ENCODE measurements at regions not wholly inside any gene's neighbourhood (a gene's known extent, or its start where the extent isn't known, plus 50 kb on each side); places are given as distances from the start of the nearest gene placed in this dataset.

GRCh38 chr5:6273749-6274148, 104.6 kb downstream of the MED10 start:
- H2BK5ac ChIP-seq (ENCODE audit: low read length), result no peak overlapping the region
- H3K23ac ChIP-seq (ENCODE audit: low read length), result no peak overlapping the region
- H3K4me3 ChIP-seq (ENCODE audit: low read length), result no peak overlapping the region
- H3K4me1 ChIP-seq (ENCODE audit: control insufficient read depth, low read depth, low read length), result no peaks in the 10 kb centered on the region
- no peaks in the 10 kb centered on the region for H3K36me3 ChIP-seq (ENCODE audit: control insufficient read depth, insufficient read depth, low read length)
- no peak overlapping the region for H2AK5ac ChIP-seq (ENCODE audit: low read length)
- H2BK15ac ChIP-seq (replicated peaks; ENCODE audit: low read depth), result no peak overlapping the region
- H3K79me2 ChIP-seq (ENCODE audit: control insufficient read depth, insufficient read depth, low read length), result no peaks in the 10 kb centered on the region
- H2BK120ac ChIP-seq (ENCODE audit: low read depth, low read length), result no peak overlapping the region
- H3K18ac ChIP-seq (ENCODE audit: low read length), result no peak overlapping the region
- no peaks in the 10 kb centered on the region for H3K79me1 ChIP-seq (ENCODE audit: low read length)
- no peak overlapping the region for H3K9ac ChIP-seq (ENCODE audit: low read length)
- H3K4me2 ChIP-seq (ENCODE audit: low read length), result no peak overlapping the region
- DNase-seq, result no peak
- no peaks in the 10 kb centered on the region for H3K27me3 ChIP-seq (ENCODE audit: insufficient read depth, low read length, poor library complexity)
- no CpG with 5 or more reads among the region's 4 CpGs for WGBS (ENCODE audit: extremely low coverage, insufficient coverage, low lambda C conversion rate)
- H3K56ac ChIP-seq (ENCODE audit: low read length), result no peak overlapping the region
- no peak overlapping the region for H3K27ac ChIP-seq (ENCODE audit: low read depth, low read length)
- no peak overlapping the region for H4K5ac ChIP-seq (ENCODE audit: low read length)
- H3K4ac ChIP-seq (ENCODE audit: low read depth, low read length), result no peak overlapping the region
- H4K8ac ChIP-seq (ENCODE audit: low read depth, low read length), result no peak overlapping the region

GRCh38 chr5:6273090-6273735, 105.1 kb downstream of the MED10 start:
- Histone ChIP-seq H3K9ac (ENCODE audit: low read length) (no peak overlapping the region), H3K23ac (ENCODE audit: low read length) (no peak overlapping the region), H4K5ac (ENCODE audit: low read length) (no peak overlapping the region), H3K79me1 (ENCODE audit: low read length) (no peaks in the 10 kb centered on the region), H3K18ac (ENCODE audit: low read length) (no peak overlapping the region), H3K27me3 (ENCODE audit: insufficient read depth, low read length, poor library complexity) (no peaks in the 10 kb centered on the region), H3K27ac (ENCODE audit: low read depth, low read length) (no peak overlapping the region), H2BK5ac (ENCODE audit: low read length) (no peak overlapping the region), H3K4ac (ENCODE audit: low read depth, low read length) (no peak overlapping the region), H2BK120ac (ENCODE audit: low read depth, low read length) (no peak overlapping the region), H3K4me2 (ENCODE audit: low read length) (no peak overlapping the region), H4K8ac (ENCODE audit: low read depth, low read length) (no peak overlapping the region), H3K56ac (ENCODE audit: low read length) (no peak overlapping the region), H2AK5ac (ENCODE audit: low read length) (no peak overlapping the region), H3K36me3 (ENCODE audit: control insufficient read depth, insufficient read depth, low read length) (no peaks in the 10 kb centered on the region), H3K4me3 (ENCODE audit: low read length) (no peak overlapping the region), H3K4me1 (ENCODE audit: control insufficient read depth, low read depth, low read length) (no peaks in the 10 kb centered on the region), H2BK15ac (replicated peaks; ENCODE audit: low read depth) (no peak overlapping the region), H3K79me2 (ENCODE audit: control insufficient read depth, insufficient read depth, low read length) (no peaks in the 10 kb centered on the region)
- no peak for DNase-seq
- no CpG with 5 or more reads among the region's 10 CpGs for WGBS (ENCODE audit: extremely low coverage, insufficient coverage, low lambda C conversion rate)

- Histone ChIP-seq H3K56ac (ENCODE audit: low read length) (no peak overlapping the region), H3K79me1 (ENCODE audit: low read length) (no peaks in the 10 kb centered on the region), H3K4ac (ENCODE audit: low read depth, low read length) (no peak overlapping the region), H3K36me3 (ENCODE audit: control insufficient read depth, insufficient read depth, low read length) (no peaks in the 10 kb centered on the region), H3K18ac (ENCODE audit: low read length) (no peak overlapping the region), H3K27ac (ENCODE audit: low read depth, low read length) (no peak overlapping the region), H3K4me1 (ENCODE audit: control insufficient read depth, low read depth, low read length) (no peaks in the 10 kb centered on the region), H3K27me3 (ENCODE audit: insufficient read depth, low read length, poor library complexity) (no peaks in the 10 kb centered on the region), H3K9ac (ENCODE audit: low read length) (no peak overlapping the region), H4K8ac (ENCODE audit: low read depth, low read length) (no peak overlapping the region), H3K4me3 (ENCODE audit: low read length) (no peak overlapping the region), H3K79me2 (ENCODE audit: control insufficient read depth, insufficient read depth, low read length) (no peaks in the 10 kb centered on the region), H2BK120ac (ENCODE audit: low read depth, low read length) (no peak overlapping the region), H3K4me2 (ENCODE audit: low read length) (no peak overlapping the region), H3K23ac (ENCODE audit: low read length) (no peak overlapping the region), H2AK5ac (ENCODE audit: low read length) (no peak overlapping the region), H2BK15ac (replicated peaks; ENCODE audit: low read depth) (no peak overlapping the region), H2BK5ac (ENCODE audit: low read length) (no peak overlapping the region), H4K5ac (ENCODE audit: low read length) (no peak overlapping the region)
- WGBS (ENCODE audit: extremely low coverage, insufficient coverage, low lambda C conversion rate), result no CpG with 5 or more reads among the region's 7 CpGs
- no peak for DNase-seq
Measured at GRCh38 chr5:6269925-6270324, 108.4 kb downstream of the MED10 start.

- Histone ChIP-seq H4K8ac (ENCODE audit: low read depth, low read length) (no peak overlapping the region), H3K4me3 (ENCODE audit: low read length) (no peak overlapping the region), H3K56ac (ENCODE audit: low read length) (no peak overlapping the region), H3K9ac (ENCODE audit: low read length) (no peak overlapping the region), H2BK120ac (ENCODE audit: low read depth, low read length) (no peak overlapping the region), H3K4me1 (ENCODE audit: control insufficient read depth, low read depth, low read length) (no peaks in the 10 kb centered on the region), H3K36me3 (ENCODE audit: control insufficient read depth, insufficient read depth, low read length) (no peaks in the 10 kb centered on the region), H3K27ac (ENCODE audit: low read depth, low read length) (no peak overlapping the region), H3K23ac (ENCODE audit: low read length) (no peak overlapping the region), H3K79me2 (ENCODE audit: control insufficient read depth, insufficient read depth, low read length) (no peaks in the 10 kb centered on the region), H3K27me3 (ENCODE audit: insufficient read depth, low read length, poor library complexity) (no peaks in the 10 kb centered on the region), H4K5ac (ENCODE audit: low read length) (no peak overlapping the region), H3K79me1 (ENCODE audit: low read length) (no peaks in the 10 kb centered on the region), H2BK15ac (replicated peaks; ENCODE audit: low read depth) (no peak overlapping the region), H2BK5ac (ENCODE audit: low read length) (no peak overlapping the region), H3K18ac (ENCODE audit: low read length) (no peak overlapping the region), H3K4me2 (ENCODE audit: low read length) (no peak overlapping the region), H2AK5ac (ENCODE audit: low read length) (no peak overlapping the region), H3K4ac (ENCODE audit: low read depth, low read length) (no peak overlapping the region)
- no CpG with 5 or more reads among the region's 3 CpGs for WGBS (ENCODE audit: extremely low coverage, insufficient coverage, low lambda C conversion rate)
- no peak for DNase-seq
Measured at GRCh38 chr5:6266671-6267197, 111.6 kb downstream of the MED10 start.

- H3K23ac ChIP-seq (ENCODE audit: low read length), result no peak overlapping the region
- H2AK5ac ChIP-seq (ENCODE audit: low read length), result no peak overlapping the region
- H2BK5ac ChIP-seq (ENCODE audit: low read length), result no peak overlapping the region
- no peak for DNase-seq
- H3K36me3 ChIP-seq (ENCODE audit: control insufficient read depth, insufficient read depth, low read length), result no peaks in the 10 kb centered on the region
- no peak overlapping the region for H3K4me3 ChIP-seq (ENCODE audit: low read length)
- no peak overlapping the region for H3K4ac ChIP-seq (ENCODE audit: low read depth, low read length)
- H3K27ac ChIP-seq (ENCODE audit: low read depth, low read length), result no peak overlapping the region
- no peak overlapping the region for H3K18ac ChIP-seq (ENCODE audit: low read length)
- no peak overlapping the region for H3K56ac ChIP-seq (ENCODE audit: low read length)
- no peak overlapping the region for H2BK120ac ChIP-seq (ENCODE audit: low read depth, low read length)
- no peak overlapping the region for H2BK15ac ChIP-seq (replicated peaks; ENCODE audit: low read depth)
- no peaks in the 10 kb centered on the region for H3K27me3 ChIP-seq (ENCODE audit: insufficient read depth, low read length, poor library complexity)
- H3K4me1 ChIP-seq (ENCODE audit: control insufficient read depth, low read depth, low read length), result no peaks in the 10 kb centered on the region
- no peak overlapping the region for H4K5ac ChIP-seq (ENCODE audit: low read length)
- H3K9ac ChIP-seq (ENCODE audit: low read length), result no peak overlapping the region
- no peak overlapping the region for H3K4me2 ChIP-seq (ENCODE audit: low read length)
- H4K8ac ChIP-seq (ENCODE audit: low read depth, low read length), result no peak overlapping the region
- no peaks in the 10 kb centered on the region for H3K79me1 ChIP-seq (ENCODE audit: low read length)
- H3K79me2 ChIP-seq (ENCODE audit: control insufficient read depth, insufficient read depth, low read length), result no peaks in the 10 kb centered on the region
- no CpG with 5 or more reads among the region's 6 CpGs for whole genome bisulfite sequencing (ENCODE audit: extremely low coverage, insufficient coverage, low lambda C conversion rate)
Measured at GRCh38 chr5:6264394-6264793, 114.0 kb downstream of the MED10 start.

Measured in mesendoderm (in vitro differentiated cells).